ENCODE measurements at regions not wholly inside any gene's neighbourhood (a gene's known extent, or its start where the extent isn't known, plus 50 kb on each side); places are given as distances from the start of the nearest gene placed in this dataset.
"Not testable (repeated sequence)": the region's sequence is repeated elsewhere in the genome, so short reads cannot be mapped to it uniquely, and the experiment has no call there.

DNA sequence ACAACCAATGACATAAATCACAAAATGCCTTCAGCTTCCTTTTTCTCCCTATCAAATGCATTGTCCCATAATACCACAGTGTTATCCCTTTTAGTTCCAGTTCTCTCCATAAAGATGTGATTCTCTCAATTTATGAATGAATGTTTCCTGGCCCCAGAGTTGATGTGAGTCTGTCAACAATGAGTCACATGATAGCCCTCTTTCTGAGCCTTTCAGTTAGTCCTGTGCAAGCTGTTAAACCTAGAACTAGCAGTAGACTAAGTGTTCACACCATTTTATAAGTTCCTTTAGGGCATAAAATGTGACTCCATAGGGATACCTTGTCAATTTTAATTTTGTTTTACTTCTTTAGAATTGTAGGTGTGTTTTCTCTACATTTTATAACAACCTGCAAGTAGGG, 129.5 kb downstream of the PABPC4L start:
- no peak for DNase-seq
- peaks cover 0 to 4% (median 2%) of the 10 kb centered on the region in 4 donors for H3K9me3 ChIP-seq
- H3K27me3 ChIP-seq = no peaks in the 10 kb centered on the region
- no peaks in the 10 kb centered on the region for H3K36me3 ChIP-seq
- TF ChIP-seq POLR2AphosphoS5 (IDR thresholded peaks at IDR 0.05) = no peak
- TF ChIP-seq, protein P1, sequence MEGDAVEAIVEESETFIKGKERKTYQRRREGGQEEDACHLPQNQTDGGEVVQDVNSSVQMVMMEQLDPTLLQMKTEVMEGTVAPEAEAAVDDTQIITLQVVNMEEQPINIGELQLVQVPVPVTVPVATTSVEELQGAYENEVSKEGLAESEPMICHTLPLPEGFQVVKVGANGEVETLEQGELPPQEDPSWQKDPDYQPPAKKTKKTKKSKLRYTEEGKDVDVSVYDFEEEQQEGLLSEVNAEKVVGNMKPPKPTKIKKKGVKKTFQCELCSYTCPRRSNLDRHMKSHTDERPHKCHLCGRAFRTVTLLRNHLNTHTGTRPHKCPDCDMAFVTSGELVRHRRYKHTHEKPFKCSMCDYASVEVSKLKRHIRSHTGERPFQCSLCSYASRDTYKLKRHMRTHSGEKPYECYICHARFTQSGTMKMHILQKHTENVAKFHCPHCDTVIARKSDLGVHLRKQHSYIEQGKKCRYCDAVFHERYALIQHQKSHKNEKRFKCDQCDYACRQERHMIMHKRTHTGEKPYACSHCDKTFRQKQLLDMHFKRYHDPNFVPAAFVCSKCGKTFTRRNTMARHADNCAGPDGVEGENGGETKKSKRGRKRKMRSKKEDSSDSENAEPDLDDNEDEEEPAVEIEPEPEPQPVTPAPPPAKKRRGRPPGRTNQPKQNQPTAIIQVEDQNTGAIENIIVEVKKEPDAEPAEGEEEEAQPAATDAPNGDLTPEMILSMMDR (IDR thresholded peaks at IDR 0.05) = no peak
- no peak for TF ChIP-seq EP300 (IDR thresholded peaks at IDR 0.05)
- no peak for TF ChIP-seq POLR2A (IDR thresholded peaks at IDR 0.05)
- intact Hi-C loops (cut with DNase I; ENCODE audit: low total_unique reads) = no loop called here
- H3K27ac ChIP-seq = no peak overlapping the region
- H3K4me3 ChIP-seq = no peak overlapping the region
- no peaks in the 10 kb centered on the region for H3K4me1 ChIP-seq

DNA sequence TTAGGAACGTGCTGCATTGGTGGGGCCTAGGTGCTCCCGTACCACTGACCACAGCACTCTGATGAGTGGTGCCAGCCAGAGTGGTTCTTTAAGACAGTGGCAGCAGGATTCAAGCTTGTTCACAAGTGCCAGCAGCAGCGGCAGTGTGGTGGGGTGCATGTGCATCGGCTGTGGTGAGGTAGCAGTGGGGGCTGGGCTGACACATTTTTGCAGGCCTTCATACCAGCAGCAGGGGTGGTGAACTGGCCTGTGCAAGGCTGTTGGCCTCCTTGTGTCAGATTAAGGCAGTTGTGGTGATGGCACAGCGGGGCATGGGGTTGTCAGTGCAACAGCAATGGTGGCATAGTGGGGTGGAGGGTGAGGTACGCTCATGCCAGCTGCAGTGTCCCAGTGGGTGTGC, 131.4 kb downstream of the PABPC4L start:
- Histone ChIP-seq H3K9me3 (peaks cover 0 to 4% (median 2%) of the 10 kb centered on the region in 4 donors), H3K36me3 (no peaks in the 10 kb centered on the region), H3K4me3 (no peak overlapping the region), H3K4me1 (no peaks in the 10 kb centered on the region), H3K27ac (no peak overlapping the region), H3K27me3 (no peaks in the 10 kb centered on the region)
- DNase-seq = no peak
- 84 to 95% (median 91%) methylated on average over 6 of the region's 6 CpGs for WGBS, 5 donors
- no peak for TF ChIP-seq POLR2AphosphoS5 (IDR thresholded peaks at IDR 0.05)
- no peak for TF ChIP-seq EP300 (IDR thresholded peaks at IDR 0.05)
- no peak for TF ChIP-seq POLR2A (IDR thresholded peaks at IDR 0.05)
- TF ChIP-seq, protein P1 (IDR thresholded peaks at IDR 0.05) = no peak
- intact Hi-C loops (cut with DNase I; ENCODE audit: low total_unique reads) = no loop called here

DNA sequence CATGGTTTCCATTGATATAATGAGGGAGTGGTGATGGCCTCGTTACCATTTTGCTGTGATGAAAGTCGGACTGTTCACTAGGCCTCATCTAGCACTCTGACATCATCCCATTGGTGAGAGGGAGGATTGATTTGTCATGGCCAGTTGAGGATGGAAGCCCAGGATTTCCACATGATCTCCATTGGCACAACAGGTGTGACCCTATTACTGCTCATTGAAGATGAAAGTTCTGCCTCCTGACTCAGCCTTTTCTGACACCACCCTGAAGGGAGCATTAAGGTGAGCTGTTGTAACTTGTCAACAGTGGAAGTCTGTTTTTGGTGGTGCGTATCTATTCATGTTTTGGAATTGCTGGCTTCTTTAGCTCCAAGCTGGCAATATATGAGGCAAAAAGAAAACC, 144.2 kb downstream of the PABPC4L start:
- WGBS, 5 donors = 83 to 93% (median 91%) methylated on average over 3 of the region's 3 CpGs
- H3K27me3 ChIP-seq = no peaks in the 10 kb centered on the region
- no peak overlapping the region for H3K27ac ChIP-seq
- no peaks in the 10 kb centered on the region for H3K36me3 ChIP-seq
- intact Hi-C loops (cut with DNase I; ENCODE audit: low total_unique reads) = no loop called here
- no peaks in the 10 kb centered on the region for H3K4me1 ChIP-seq
- TF ChIP-seq EP300 (IDR thresholded peaks at IDR 0.05) (no peak), POLR2AphosphoS5 (IDR thresholded peaks at IDR 0.05) (no peak), POLR2A (IDR thresholded peaks at IDR 0.05) (no peak)
- TF ChIP-seq, protein P1 (IDR thresholded peaks at IDR 0.05) = no peak
- no peaks in the 10 kb centered on the region for H3K9me3 ChIP-seq
- DNase-seq = no peak
- no peak overlapping the region for H3K4me3 ChIP-seq

DNA sequence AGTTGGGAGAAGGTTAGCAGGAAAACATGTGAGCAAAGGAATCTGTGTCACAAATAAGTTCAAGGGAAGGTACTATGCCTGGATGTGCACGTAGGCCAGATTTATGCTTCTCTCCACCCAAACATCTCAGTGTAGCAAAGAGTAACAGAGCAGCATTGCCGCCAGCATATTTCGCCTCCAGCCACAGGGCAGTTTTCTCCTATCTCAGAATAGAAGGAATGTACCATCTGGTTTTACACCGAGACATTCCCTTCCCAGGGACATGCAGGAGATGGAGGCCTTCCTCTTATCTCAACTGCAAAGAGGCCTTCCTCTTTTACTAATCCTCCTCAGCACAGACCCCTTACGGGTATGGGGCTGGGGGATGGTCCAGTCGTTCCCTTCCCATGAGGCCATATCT, 155.4 kb downstream of the PABPC4L start:
- DNase-seq; H3K9me3 ChIP-seq; H3K4me1 ChIP-seq; H3K36me3 ChIP-seq; H3K27ac ChIP-seq; H3K27me3 ChIP-seq; H3K4me3 ChIP-seq; intact Hi-C loops (cut with DNase I; ENCODE audit: low total_unique reads): not testable (repeated sequence)
- 73 to 88% (median 85%) methylated on average over 6 of the region's 6 CpGs for WGBS, 5 donors

DNA sequence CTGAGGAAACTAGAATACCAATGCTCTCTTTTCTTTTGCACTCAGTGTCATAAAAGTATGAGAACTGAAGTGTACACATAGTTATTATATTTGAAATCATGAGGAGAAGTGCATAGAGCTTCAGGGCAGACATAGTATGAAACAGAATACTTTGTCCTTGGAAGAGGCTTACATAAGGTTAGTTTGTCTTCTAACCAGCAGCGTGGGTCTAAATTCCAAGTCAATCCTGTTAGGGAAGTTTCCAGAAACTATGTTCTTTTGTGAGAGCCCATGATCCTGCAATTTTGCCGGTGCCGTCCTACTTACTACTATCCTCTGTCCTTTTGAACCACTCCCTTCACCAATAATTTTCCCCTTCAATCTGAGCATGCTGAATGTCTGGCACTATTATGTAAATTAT, 156.2 kb downstream of the PABPC4L start:
- Histone ChIP-seq H3K27me3 (no peaks in the 10 kb centered on the region), H3K4me1 (no peaks in the 10 kb centered on the region), H3K36me3 (no peaks in the 10 kb centered on the region), H3K27ac (no peak overlapping the region), H3K9me3 (peaks cover 0 to 6% (median 0%) of the 10 kb centered on the region in 4 donors), H3K4me3 (no peak overlapping the region)
- intact Hi-C loops (cut with DNase I; ENCODE audit: low total_unique reads) = no loop called here
- DNase-seq = no peak
- TF ChIP-seq EP300 (IDR thresholded peaks at IDR 0.05) = no peak
- no peak for TF ChIP-seq POLR2AphosphoS5 (IDR thresholded peaks at IDR 0.05)
- TF ChIP-seq POLR2A (IDR thresholded peaks at IDR 0.05) = no peak
- TF ChIP-seq, protein P1 (IDR thresholded peaks at IDR 0.05) = no peak
- WGBS, 5 donors = 89 to 95% (median 90%) methylated on average over 3 of the region's 3 CpGs
